GM12872 (cell line): ENCODE measurements at regions not wholly inside any gene's neighbourhood (a gene's known extent, or its start where the extent isn't known, plus 50 kb on each side); places are given as distances from the start of the nearest gene placed in this dataset.

Experiments
- TF ChIP-seq, protein P1 (sequence below): IDR thresholded peaks from 3 replicates; pipeline ENCODE4 v1.5.1; 2011; ENCODE audit warnings: low read depth, mild to moderate bottlenecking, low read length, moderate library complexity; ENCODE audit not compliant: insufficient read depth

DNA sequence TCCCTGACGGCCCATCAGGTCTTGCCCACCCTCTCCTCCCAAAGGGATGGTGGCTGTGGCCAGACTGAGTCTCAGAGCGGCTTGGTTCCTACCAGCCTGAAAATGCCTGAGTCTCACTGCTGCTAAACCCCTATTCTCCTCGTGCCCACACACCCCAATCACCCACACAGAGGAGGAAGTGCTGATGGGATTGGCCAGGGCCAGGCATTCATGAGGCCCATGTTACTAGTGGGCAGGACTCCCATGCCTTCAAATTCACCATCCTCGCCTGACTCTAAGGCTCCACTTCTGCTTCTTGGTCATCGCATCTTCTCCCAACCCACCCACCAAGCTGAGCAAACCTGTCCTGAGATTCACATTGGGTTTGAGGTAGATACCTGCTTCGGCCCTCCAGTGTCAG lies 80.1 kb upstream of the CST7 start:
- TF ChIP-seq, protein P1, sequence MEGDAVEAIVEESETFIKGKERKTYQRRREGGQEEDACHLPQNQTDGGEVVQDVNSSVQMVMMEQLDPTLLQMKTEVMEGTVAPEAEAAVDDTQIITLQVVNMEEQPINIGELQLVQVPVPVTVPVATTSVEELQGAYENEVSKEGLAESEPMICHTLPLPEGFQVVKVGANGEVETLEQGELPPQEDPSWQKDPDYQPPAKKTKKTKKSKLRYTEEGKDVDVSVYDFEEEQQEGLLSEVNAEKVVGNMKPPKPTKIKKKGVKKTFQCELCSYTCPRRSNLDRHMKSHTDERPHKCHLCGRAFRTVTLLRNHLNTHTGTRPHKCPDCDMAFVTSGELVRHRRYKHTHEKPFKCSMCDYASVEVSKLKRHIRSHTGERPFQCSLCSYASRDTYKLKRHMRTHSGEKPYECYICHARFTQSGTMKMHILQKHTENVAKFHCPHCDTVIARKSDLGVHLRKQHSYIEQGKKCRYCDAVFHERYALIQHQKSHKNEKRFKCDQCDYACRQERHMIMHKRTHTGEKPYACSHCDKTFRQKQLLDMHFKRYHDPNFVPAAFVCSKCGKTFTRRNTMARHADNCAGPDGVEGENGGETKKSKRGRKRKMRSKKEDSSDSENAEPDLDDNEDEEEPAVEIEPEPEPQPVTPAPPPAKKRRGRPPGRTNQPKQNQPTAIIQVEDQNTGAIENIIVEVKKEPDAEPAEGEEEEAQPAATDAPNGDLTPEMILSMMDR = no peak

DNA sequence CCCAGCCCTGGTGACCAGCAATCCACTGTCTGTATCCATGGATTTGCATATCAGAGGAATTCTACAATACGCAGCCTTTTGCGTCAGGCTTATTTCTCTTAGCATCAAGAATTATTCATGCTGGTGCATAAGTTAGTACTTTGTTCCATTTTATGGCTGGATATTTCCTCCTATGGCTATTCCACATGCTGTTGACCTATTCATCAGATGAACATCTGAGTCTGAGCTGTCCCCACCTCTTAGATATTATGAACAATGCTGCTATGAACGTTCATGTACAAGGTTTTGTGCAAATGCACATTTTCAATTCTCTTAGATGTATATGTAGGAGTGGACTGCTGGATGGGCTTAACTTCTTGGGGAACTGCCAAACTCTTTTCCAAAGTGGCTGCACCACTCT lies 79.0 kb upstream of the CST7 start:
- TF ChIP-seq, protein P1 = no peak

DNA sequence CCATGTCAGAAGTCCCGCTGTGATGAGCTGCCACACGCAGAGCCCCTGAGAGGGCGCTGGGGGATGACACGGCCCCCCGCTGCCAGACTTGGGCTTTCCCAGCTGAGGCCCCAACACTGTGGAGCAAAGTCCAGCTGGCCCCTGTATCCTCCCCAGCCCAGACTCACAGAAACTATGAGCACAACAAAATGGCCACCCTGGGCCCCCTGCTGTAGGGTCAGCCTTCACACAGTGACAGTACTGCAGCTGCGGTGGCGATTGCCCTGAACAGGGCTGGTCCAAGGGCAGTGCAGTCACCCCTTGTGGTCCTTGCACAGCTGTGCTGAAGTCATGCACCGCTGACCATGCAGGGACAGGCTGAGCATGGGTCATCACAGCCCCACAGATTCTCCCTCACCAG lies 78.2 kb upstream of the CST7 start:
- TF ChIP-seq, protein P1 = no peak

DNA sequence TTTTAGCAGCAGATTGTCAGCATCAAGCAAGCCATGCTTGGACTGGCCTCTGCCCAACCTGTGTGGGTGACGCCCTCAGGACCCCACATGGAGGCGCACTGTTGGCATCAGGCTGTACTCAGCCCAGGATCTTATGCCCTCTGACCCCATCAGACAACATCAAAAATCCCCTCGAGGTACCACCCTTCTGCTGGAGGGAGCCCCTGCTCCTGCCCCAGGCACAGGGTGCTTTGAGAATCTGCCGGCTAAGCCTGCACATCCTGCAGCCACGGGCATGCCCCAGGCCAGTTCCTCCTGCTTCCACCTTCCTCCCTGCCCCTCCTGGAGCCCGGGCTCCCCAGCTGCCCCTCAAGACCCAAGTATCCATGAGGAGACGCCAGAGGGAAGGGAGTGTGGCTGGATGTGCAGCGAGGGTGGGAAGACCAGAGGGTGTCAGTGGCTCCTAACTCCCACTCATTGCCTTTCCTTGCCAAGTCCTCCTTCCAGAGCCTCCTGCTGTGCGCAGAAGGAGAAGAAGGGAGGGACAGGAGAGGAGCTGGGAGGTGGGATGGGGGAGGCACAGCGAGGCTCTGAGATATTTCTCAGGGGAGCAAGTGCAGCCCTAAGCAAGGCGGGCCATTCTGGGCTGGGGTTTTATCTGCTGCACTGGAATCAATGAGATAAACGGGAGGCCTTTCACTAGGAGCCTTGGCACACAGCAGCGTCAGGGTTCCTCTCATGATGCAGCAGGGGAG lies 77.4 kb upstream of the CST7 start:
- TF ChIP-seq, protein P1 = no peak

DNA sequence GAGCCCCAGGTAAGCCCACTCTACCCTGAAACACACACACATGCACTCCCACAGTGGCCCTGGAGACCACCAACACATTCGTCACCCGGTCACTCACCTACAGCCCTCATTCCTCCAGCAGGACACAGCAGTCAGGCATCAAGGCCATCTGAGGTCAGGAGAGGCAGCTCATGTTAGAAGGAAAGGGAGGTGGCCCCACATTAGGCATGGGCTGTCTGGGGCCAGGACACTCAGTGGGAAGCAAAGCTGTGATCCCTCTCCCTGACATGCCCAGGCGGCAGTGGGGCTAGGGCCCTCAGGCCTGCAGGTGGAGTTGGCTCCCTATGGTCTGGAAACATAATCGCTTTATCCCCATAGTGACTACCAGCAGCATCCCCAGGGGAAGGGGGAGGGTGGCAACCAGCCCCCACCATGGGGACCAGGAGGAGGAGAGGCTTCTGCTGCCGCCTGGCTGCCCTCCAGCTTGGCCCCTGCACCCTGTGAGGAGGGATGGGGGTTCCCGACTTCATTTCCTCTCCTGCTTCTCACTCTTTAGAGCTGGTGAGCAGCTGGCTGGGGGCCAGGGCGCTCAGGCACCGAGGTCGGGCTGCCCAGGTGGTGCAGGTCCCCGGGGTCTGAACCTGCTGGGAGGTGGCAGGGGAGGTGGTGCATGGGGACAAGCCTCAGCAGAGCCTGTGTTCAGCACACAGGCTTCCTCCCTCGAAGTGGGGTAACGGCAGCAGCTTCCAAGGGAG lies 76.6 kb upstream of the CST7 start:
- TF ChIP-seq, protein P1 = 0 out of 3 replicates have a peak, but pooled peaks have one; percentile 4

DNA sequence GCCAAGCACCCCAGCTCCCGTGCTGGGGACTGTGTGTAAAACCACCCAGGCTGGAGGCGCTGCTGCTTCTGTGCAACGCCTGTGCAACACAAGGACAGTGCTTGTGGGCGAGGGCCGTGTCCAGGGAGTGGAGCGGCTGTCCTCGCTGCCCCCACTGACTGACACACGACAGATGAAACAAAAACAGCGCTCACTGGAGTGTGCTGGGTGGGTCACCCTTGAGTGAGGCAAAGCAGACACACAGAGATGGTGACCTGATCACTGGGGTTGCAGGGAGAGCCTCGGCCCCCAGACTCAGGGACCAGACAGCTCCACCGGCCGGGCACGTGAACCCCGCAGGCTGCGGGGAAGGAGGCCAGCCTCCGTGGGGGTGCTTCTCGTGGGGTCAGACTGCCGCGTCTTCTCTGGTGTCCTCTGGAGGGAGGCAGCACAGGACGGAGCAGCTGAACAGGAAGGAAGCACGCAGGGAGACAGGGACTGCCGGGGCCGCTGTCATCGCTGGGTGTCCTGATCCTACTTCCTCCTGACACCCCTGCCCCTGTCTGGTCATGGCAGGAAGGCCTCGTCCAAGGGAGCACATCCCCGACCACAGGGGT lies 75.9 kb upstream of the CST7 start:
- TF ChIP-seq, protein P1 = no peak

DNA sequence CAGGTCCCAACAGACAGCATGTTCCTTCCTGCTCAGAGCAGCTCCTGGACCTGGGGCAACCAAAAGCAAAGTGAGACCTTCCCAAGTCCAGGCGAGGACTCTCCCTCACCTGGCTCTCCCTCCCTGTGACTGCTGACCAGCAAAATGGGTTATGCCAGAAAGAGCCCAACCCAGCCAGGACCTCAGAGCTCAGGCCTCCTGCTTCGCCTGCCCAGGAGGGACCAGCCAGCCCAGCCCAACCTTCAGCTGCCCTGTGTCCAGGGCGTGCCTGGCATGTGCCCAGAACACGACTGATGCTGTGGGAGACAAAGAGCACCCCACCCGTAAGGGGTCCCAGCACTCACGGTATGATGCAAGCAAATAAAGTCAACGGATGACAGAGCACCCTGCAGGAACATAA lies 74.0 kb upstream of the CST7 start:
- TF ChIP-seq, protein P1 = no peak
